ENCODE measurements at regions not wholly inside any gene's neighbourhood (a gene's known extent, or its start where the extent isn't known, plus 50 kb on each side); places are given as distances from the start of the nearest gene placed in this dataset.

GRCh38 chr5:3025392-3025791 lies 273.9 kb upstream of the IRX2 start:
- Histone ChIP-seq H3K27me3 (ENCODE audit: insufficient read depth, low read length) (no peaks in the 10 kb centered on the region), H3K9me3 (ENCODE audit: low read depth, low read length) (no peaks in the 10 kb centered on the region), H3K4me1 (ENCODE audit: insufficient read depth, low read length) (no peaks in the 10 kb centered on the region), H3K4me3 (ENCODE audit: low read length) (no peak overlapping the region)

DNA sequence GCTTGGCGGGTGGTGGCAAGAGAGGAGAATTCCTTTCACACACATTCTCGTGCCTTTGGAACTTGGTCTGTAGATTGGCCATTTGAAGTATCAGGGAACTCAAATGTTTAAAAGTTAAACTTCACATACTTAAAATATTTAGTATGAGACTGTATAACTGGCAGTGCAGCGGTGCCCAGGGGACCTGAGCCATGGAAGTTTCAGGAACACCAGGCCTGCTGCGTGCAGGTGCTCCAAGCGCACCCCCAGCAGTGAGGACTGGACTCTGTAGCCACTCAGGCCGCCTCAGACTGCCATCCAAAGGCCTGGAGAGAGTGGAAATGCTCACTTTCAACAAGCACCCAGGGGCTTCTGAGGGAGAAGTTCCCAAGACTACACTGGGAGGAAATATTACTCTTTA lies 273.5 kb upstream of the IRX2 start:
- Histone ChIP-seq H3K4me1 (ENCODE audit: insufficient read depth, low read length) (no peaks in the 10 kb centered on the region), H3K27me3 (ENCODE audit: insufficient read depth, low read length) (no peaks in the 10 kb centered on the region), H3K9me3 (ENCODE audit: low read depth, low read length) (no peaks in the 10 kb centered on the region), H3K4me3 (ENCODE audit: low read length) (no peak overlapping the region)

DNA sequence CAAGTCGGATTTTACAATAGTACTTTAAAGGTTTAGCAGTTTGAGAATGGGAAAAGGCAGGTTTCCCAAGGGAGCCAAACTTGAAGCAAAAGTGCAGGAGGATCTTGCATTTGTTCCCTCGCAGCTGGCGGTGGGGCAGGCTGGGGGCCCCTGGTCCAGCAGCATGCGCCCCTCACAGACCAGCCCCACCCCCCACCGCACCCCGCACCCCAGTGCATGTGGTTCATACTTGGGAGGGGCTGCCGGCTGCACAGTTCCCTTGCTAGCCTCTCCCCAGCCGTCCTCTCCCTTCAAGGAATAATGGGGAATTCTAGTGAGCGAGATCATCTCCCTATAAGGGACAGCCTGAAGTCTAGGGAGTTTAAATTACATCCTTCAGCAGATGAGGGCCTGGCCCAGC lies 273.1 kb upstream of the IRX2 start:
- H3K4me1 ChIP-seq (ENCODE audit: insufficient read depth, low read length) = no peaks in the 10 kb centered on the region
- H3K27me3 ChIP-seq (ENCODE audit: insufficient read depth, low read length) = no peaks in the 10 kb centered on the region
- no peak overlapping the region for H3K4me3 ChIP-seq (ENCODE audit: low read length)
- H3K9me3 ChIP-seq (ENCODE audit: low read depth, low read length) = no peaks in the 10 kb centered on the region

GRCh38 chr5:3024126-3024525 lies 272.6 kb upstream of the IRX2 start:
- H3K4me3 ChIP-seq (ENCODE audit: low read length) = no peak overlapping the region
- no peaks in the 10 kb centered on the region for H3K9me3 ChIP-seq (ENCODE audit: low read depth, low read length)
- H3K4me1 ChIP-seq (ENCODE audit: insufficient read depth, low read length) = no peaks in the 10 kb centered on the region
- H3K27me3 ChIP-seq (ENCODE audit: insufficient read depth, low read length) = no peaks in the 10 kb centered on the region

- no peaks in the 10 kb centered on the region for H3K9me3 ChIP-seq (ENCODE audit: low read depth, low read length)
- no peaks in the 10 kb centered on the region for H3K27me3 ChIP-seq (ENCODE audit: insufficient read depth, low read length)
- H3K4me1 ChIP-seq (ENCODE audit: insufficient read depth, low read length) = no peaks in the 10 kb centered on the region
- no peak overlapping the region for H3K4me3 ChIP-seq (ENCODE audit: low read length)
Observed at GRCh38 chr5:3023656-3024055, 272.2 kb upstream of the IRX2 start.

DNA sequence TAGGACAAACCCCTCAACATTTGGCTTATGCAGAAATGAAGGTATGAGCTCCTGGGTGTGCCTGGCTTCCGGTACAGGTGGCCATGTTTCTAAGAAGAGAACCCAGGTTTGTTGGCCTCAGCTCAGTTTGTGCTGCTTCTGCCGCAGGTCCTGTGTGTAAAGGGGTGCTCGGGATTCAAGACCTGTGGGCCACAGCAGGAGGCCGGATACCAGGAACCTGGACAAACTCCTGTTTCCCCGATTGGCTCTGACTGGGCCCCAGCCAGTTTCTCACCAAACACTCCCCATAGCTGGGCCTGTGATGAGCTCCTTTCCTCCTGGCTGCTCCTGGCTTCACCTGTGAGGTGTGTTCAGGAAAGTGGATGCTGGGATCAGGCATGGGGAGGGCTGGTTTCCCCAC lies 271.2 kb upstream of the IRX2 start:
- Histone ChIP-seq H3K4me3 (ENCODE audit: low read length) (no peak overlapping the region), H3K4me1 (ENCODE audit: insufficient read depth, low read length) (no peaks in the 10 kb centered on the region), H3K27me3 (ENCODE audit: insufficient read depth, low read length) (no peaks in the 10 kb centered on the region), H3K9me3 (ENCODE audit: low read depth, low read length) (no peaks in the 10 kb centered on the region)

GRCh38 chr5:3020426-3020825 lies 268.9 kb upstream of the IRX2 start:
- Histone ChIP-seq H3K27me3 (ENCODE audit: insufficient read depth, low read length) (no peaks in the 10 kb centered on the region), H3K4me3 (ENCODE audit: low read length) (no peak overlapping the region), H3K9me3 (ENCODE audit: low read depth, low read length) (no peaks in the 10 kb centered on the region), H3K4me1 (ENCODE audit: insufficient read depth, low read length) (no peaks in the 10 kb centered on the region)

- Histone ChIP-seq H3K27me3 (ENCODE audit: insufficient read depth, low read length) (no peaks in the 10 kb centered on the region), H3K4me1 (ENCODE audit: insufficient read depth, low read length) (no peaks in the 10 kb centered on the region), H3K9me3 (ENCODE audit: low read depth, low read length) (no peaks in the 10 kb centered on the region)
Observed at GRCh38 chr5:3019045-3019444, 267.6 kb upstream of the IRX2 start.

GRCh38 chr5:3011764-3012017 lies 260.2 kb upstream of the IRX2 start:
- H3K27me3 ChIP-seq (ENCODE audit: insufficient read depth, low read length) = no peaks in the 10 kb centered on the region
- no peak overlapping the region for H3K4me3 ChIP-seq (ENCODE audit: low read length)
- H3K4me1 ChIP-seq (ENCODE audit: insufficient read depth, low read length) = no peaks in the 10 kb centered on the region
- no peaks in the 10 kb centered on the region for H3K9me3 ChIP-seq (ENCODE audit: low read depth, low read length)

More at GRCh38 chr5:3019045-3019444, 267.6 kb upstream of the IRX2 start:
- H3K4me3 ChIP-seq (ENCODE audit: low read length) = no peak overlapping the region

DNA sequence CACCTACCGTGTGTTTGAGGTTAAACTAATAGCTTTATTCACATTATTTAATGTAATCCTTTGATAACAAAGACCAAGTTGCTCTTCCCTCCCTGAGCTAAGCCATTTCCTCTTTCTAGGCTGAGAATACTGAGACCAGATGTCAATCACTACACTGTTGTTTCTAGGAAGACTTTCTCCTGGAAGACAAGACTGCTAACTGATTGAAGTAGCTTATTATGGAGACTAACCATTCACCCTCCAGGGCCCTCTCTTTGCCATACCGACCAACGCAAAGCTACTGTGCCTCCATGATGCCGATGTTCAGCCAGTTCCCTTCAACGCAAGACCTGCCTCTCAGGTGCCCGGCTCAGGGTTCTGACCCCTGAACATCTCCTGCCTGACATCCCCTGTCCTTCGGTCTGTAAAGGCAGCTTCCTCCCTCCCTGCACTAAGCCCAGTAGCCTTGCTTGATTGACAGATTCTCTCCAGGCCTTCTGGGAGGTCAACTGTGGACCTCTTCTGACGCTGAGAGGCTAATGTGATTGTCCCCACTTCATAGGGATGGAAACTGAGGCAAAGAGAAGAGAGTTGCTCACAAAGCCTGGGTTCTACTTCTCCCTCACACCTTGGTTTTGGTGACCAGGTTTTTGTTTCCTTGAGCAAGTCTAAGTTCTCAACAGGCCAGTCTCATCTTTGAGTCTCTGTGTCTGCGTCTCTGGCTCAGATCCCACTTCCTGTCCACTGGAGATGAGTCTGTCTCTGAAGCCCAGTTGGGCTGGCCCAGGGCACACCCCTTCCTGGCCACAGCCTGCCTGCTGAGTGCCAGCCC lies 259.7 kb upstream of the IRX2 start:
- no peaks in the 10 kb centered on the region for H3K9me3 ChIP-seq (ENCODE audit: low read depth, low read length)
- no peaks in the 10 kb centered on the region for H3K27me3 ChIP-seq (ENCODE audit: insufficient read depth, low read length)
- H3K4me1 ChIP-seq (ENCODE audit: insufficient read depth, low read length) = no peaks in the 10 kb centered on the region
- no peak overlapping the region for H3K4me3 ChIP-seq (ENCODE audit: low read length)

DNA sequence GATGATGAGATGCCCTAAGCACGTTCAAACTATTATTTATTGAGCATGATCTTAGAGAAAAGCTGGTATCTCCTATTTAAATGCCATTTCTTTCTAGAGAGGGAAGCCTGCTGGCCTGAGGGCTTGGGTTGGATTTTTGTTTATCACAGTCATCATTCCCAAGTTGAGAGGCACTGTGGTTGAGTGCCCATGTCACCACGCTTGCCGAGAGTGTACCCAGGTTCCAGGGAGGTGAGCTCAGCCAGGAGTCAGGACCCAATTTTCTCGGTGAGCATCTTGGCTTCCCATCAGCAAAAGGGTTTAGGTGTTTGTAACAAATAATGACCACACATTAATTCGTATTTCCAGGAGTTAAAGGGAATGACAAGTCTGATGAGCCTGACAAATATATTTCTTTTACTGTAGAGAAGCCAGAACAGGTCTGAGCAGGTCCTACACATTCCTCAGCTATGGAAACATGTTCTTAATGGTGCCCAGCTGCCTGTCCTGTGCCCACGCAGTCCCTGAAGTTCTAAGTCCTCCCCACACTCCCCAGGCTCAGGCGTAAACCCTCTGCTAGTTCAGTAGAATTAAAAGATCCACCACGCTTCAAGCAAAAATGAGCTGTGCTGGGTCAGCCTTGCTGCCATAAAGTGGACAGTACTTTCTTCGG lies 258.9 kb upstream of the IRX2 start:
- Histone ChIP-seq H3K4me3 (ENCODE audit: low read length) (no peak overlapping the region), H3K9me3 (ENCODE audit: low read depth, low read length) (no peaks in the 10 kb centered on the region), H3K27me3 (ENCODE audit: insufficient read depth, low read length) (no peaks in the 10 kb centered on the region), H3K4me1 (ENCODE audit: insufficient read depth, low read length) (no peaks in the 10 kb centered on the region)

DNA sequence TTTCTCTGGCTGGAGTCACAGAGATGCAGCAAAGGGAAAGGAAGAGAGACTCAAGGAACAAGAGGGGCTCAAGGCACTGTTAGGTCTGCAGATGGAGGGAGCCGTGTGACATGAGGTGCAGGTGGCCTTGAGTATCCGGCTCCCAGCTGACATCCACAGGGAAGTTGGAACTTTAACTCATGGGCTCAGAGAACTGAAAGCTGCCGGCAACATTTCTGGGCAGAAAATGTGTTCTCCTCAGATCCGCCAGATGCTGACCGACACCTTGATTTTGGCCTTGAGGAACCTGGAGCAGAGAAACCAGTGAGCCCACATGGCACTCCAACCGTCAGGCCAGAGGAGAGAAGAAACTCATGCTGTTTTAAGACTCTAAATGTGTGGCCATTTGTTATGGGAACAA lies 258.1 kb upstream of the IRX2 start:
- Histone ChIP-seq H3K4me1 (ENCODE audit: insufficient read depth, low read length) (no peaks in the 10 kb centered on the region), H3K27me3 (ENCODE audit: insufficient read depth, low read length) (no peaks in the 10 kb centered on the region), H3K9me3 (ENCODE audit: low read depth, low read length) (no peaks in the 10 kb centered on the region), H3K4me3 (ENCODE audit: low read length) (no peak overlapping the region)

- H3K4me1 ChIP-seq (ENCODE audit: insufficient read depth, low read length) = no peaks in the 10 kb centered on the region
- H3K4me3 ChIP-seq (ENCODE audit: low read length) = no peak overlapping the region
- H3K27me3 ChIP-seq (ENCODE audit: insufficient read depth, low read length) = no peaks in the 10 kb centered on the region
- no peaks in the 10 kb centered on the region for H3K9me3 ChIP-seq (ENCODE audit: low read depth, low read length)
Observed at GRCh38 chr5:3007577-3007976, 256.1 kb upstream of the IRX2 start.

- no peaks in the 10 kb centered on the region for H3K9me3 ChIP-seq (ENCODE audit: low read depth, low read length)
- no peaks in the 10 kb centered on the region for H3K27me3 ChIP-seq (ENCODE audit: insufficient read depth, low read length)
- no peaks in the 10 kb centered on the region for H3K4me1 ChIP-seq (ENCODE audit: insufficient read depth, low read length)
- no peak overlapping the region for H3K4me3 ChIP-seq (ENCODE audit: low read length)
Observed at GRCh38 chr5:3006961-3007551, 255.6 kb upstream of the IRX2 start.

GRCh38 chr5:3006526-3006925 lies 255.0 kb upstream of the IRX2 start:
- Histone ChIP-seq H3K4me3 (ENCODE audit: low read length) (no peak overlapping the region), H3K4me1 (ENCODE audit: insufficient read depth, low read length) (no peaks in the 10 kb centered on the region), H3K27me3 (ENCODE audit: insufficient read depth, low read length) (no peaks in the 10 kb centered on the region), H3K9me3 (ENCODE audit: low read depth, low read length) (no peaks in the 10 kb centered on the region)
